A549 (cell line): ENCODE measurements at regions not wholly inside any gene's neighbourhood (a gene's known extent, or its start where the extent isn't known, plus 50 kb on each side); places are given as distances from the start of the nearest gene placed in this dataset.

Experiments used
- ATAC-seq, 2 experiments: fragments of 200-7000 bp in 1 of 2; fragments of >200 bp in 1 of 2; cut with Nextera tagmentation in 1 of 2; cut with Tn5 transposase in 1 of 2; 3 replicates each; pipeline versions ENCODE4 v1.8.0 to v1.9.1; 2018 to 2020; ENCODE audit warnings: mild to moderate bottlenecking in 1 of 2, moderate library complexity in 1 of 2
- CTCF ChIA-PET: fragments of 300-600 bp; sonication (Branson Sonifier 250); formaldehyde crosslinking; extraction: SDS; loops from one replicate; lab custom pipeline; 2021; ENCODE audit warnings: antibody characterized with exemption, inconsistent platforms; lab: Yijun Ruan, JAX
- POLR2A ChIA-PET: fragments of 350-600 bp; formaldehyde crosslinking; extraction: SDS; loops from one replicate; lab custom pipeline; 2021; ENCODE audit warnings: antibody characterized with exemption, inconsistent platforms; lab: Yijun Ruan, JAX
- DNase-seq, 2 experiments: peaks; one replicate each; pipeline versions ENCODE4 v3.0.0 to v3.0.0-alpha.2; 2011 to 2016; ENCODE audit warnings: low read depth in 1 of 2, low spot score in 1 of 2
- FAIRE-seq: peaks from 2 replicates; lab custom pipeline; 2011; peaks lifted over from hg19 to GRCh38; lab: Jason Lieb, UNC
- H3K27ac ChIP-seq, 2 experiments: fragments of >200 bp; sonication (Bioruptor Twin); formaldehyde crosslinking; 3 replicates each; pipeline ENCODE4 v1.5.1; 2016 to 2017
- H3K4me1 ChIP-seq: fragments of >200 bp; sonication (Bioruptor Twin); formaldehyde crosslinking; 3 replicates; pipeline ENCODE4 v1.6.1; 2016
- H3K4me2 ChIP-seq: fragments of >200 bp; sonication (Bioruptor Twin); formaldehyde crosslinking; 3 replicates; pipeline ENCODE4 v1.6.1; 2016
- H3K4me3 ChIP-seq: fragments of >200 bp; sonication (Bioruptor Twin); formaldehyde crosslinking; 3 replicates; pipeline ENCODE4 v1.5.1; 2016
- H3K9me3 ChIP-seq: fragments of >200 bp; sonication (Bioruptor Twin); formaldehyde crosslinking; 3 replicates; pipeline ENCODE4 v1.6.1; 2016
- BCL3 ChIP-seq: fragments of >200 bp; sonication (Bioruptor Twin); formaldehyde crosslinking; IDR thresholded peaks from 3 replicates; pipeline ENCODE4 v1.6.1; 2016
- CTCF ChIP-seq: fragments of >200 bp; sonication (Bioruptor Twin); formaldehyde crosslinking; IDR thresholded peaks from 3 replicates; pipeline ENCODE4 v1.5.1; 2016
- E2F6 ChIP-seq: IDR thresholded peaks from 2 replicates; pipeline ENCODE4 v1.6.1; 2012; ENCODE audit warnings: low read depth, borderline replicate concordance
- EHF ChIP-seq: fragments of 250-450 bp; sonication (Bioruptor Pico); IDR thresholded peaks from 2 replicates; pipeline ENCODE4 v1.5.0; 2020; ENCODE audit warnings: mild to moderate bottlenecking
- ELK1 ChIP-seq: fragments of 150-350 bp; IDR thresholded peaks from 2 replicates; pipeline ENCODE4 v1.6.1; 2014; ENCODE audit warnings: low read depth, mild to moderate bottlenecking, low read length
- FOSB ChIP-seq: fragments of 250-450 bp; sonication (Bioruptor Pico); IDR thresholded peaks from 2 replicates; pipeline ENCODE4 v1.5.0; 2020; ENCODE audit warnings: mild to moderate bottlenecking, moderate library complexity
- FOSL2 ChIP-seq, 2 experiments: fragments of 450-650 bp in 1 of 2; fragments of >200 bp in 1 of 2; sonication (Bioruptor Twin) in 1 of 2; formaldehyde crosslinking; IDR thresholded peaks; 2 replicates each; pipeline versions ENCODE4 v1.5.0 to v1.6.1; 2016 to 2020; ENCODE audit warnings: mild to moderate bottlenecking in 1 of 2, moderate library complexity in 1 of 2
- GATA3 ChIP-seq: IDR thresholded peaks from 2 replicates; pipeline ENCODE4 v1.6.1; 2012; ENCODE audit warnings: borderline replicate concordance
- HDAC2 ChIP-seq: fragments of 200-600 bp; sonication (generic); IDR thresholded peaks from 2 replicates; pipeline ENCODE4 v1.6.1; 2016
- HMGXB4 ChIP-seq: fragments of 250-450 bp; sonication (Bioruptor Pico); IDR thresholded peaks from 2 replicates; pipeline ENCODE4 v1.5.0; 2021; ENCODE audit warnings: mild to moderate bottlenecking, moderate library complexity, borderline replicate concordance
- KDM1A ChIP-seq: fragments of 200-600 bp; sonication (generic); IDR thresholded peaks from 2 replicates; pipeline ENCODE4 v1.6.1; 2016; ENCODE audit warnings: low read depth, mild to moderate bottlenecking
- MAFK ChIP-seq: fragments of 450-650 bp; IDR thresholded peaks from 2 replicates; pipeline ENCODE4 v1.6.1; 2014; ENCODE audit not compliant: partially characterized antibody
- MAZ ChIP-seq: fragments of 150-350 bp; IDR thresholded peaks from 2 replicates; pipeline ENCODE4 v1.6.1; 2014; ENCODE audit warnings: antibody characterized with exemption, low read depth, low read length, borderline replicate concordance
- RAD21 ChIP-seq, 2 experiments: fragments of >200 bp in 1 of 2; sonication (Bioruptor Twin) in 1 of 2; formaldehyde crosslinking in 1 of 2; IDR thresholded peaks in 1 of 2; conservative IDR thresholded peaks in 1 of 2; 2 replicates in 1 of 2; 3 replicates in 1 of 2; pipeline ENCODE4 v1.6.1; 2012 to 2018; ENCODE audit warnings: inconsistent platforms in 1 of 2
- RFX5 ChIP-seq: fragments of 450-650 bp; IDR thresholded peaks from 2 replicates; pipeline ENCODE4 v1.7.1; 2014; ENCODE audit warnings: antibody characterized with exemption, mild to moderate bottlenecking, moderate library complexity
- SMC3 ChIP-seq: fragments of >200 bp; sonication (Bioruptor Twin); formaldehyde crosslinking; IDR thresholded peaks from 3 replicates; pipeline ENCODE4 v1.6.1; 2018; ENCODE audit warnings: inconsistent platforms
- ZC3H11A ChIP-seq: fragments of 450-650 bp; IDR thresholded peaks from 2 replicates; pipeline ENCODE4 v1.6.1; 2014; ENCODE audit warnings: antibody characterized with exemption, mild to moderate bottlenecking
- ZFP36 ChIP-seq: fragments of 450-650 bp; IDR thresholded peaks from 2 replicates; pipeline ENCODE4 v1.6.1; 2014; ENCODE audit warnings: borderline replicate concordance; ENCODE audit not compliant: partially characterized antibody
- ZSCAN20 ChIP-seq: fragments of 250-450 bp; sonication (Bioruptor Pico); IDR thresholded peaks from 2 replicates; pipeline ENCODE4 v1.8.0; 2022; ENCODE audit warnings: mild to moderate bottlenecking, moderate library complexity
- WGBS: methylation state at CpG from one replicate; pipeline ENCODE4 v1.1.6; 2017; ENCODE audit errors: missing lambda C conversion rate; 5-methylcytosine and 5-hydroxymethylcytosine counted together
- TF ChIP-seq, protein P1 (sequence below): fragments of 250-450 bp; sonication (Bioruptor Pico); IDR thresholded peaks from 2 replicates; pipeline ENCODE4 v1.5.0; 2020; ENCODE audit warnings: low read depth, mild to moderate bottlenecking, moderate library complexity

DNA sequence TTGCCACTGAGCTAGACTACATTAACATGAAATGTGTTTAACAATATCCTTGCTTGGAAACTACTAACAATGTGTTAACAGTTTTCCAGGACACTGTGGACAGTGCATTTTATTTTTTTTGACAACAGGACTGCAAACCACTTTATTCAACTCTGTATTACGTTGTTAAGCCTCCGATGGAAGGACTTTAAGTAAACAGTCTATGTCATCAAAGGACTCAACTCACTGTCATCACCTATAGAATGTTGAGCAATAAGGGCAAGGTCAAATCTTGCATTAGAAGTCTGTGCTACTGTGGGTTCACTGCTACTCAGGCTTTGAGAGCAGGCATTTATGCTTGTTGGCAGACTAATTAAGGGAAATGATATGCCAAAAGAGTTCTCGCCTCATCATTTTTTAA is 483.7 kb downstream of the FLRT2 start:
- no peak for ATAC-seq
- no peak for FAIRE-seq
- H3K9me3 ChIP-seq: no peaks in the 10 kb centered on the region
- no peak overlapping the region for H3K4me2 ChIP-seq
- no peak overlapping the region for H3K27ac ChIP-seq
- POLR2A ChIA-PET: no interaction called here
- CTCF ChIA-PET: no interaction called here
- H3K4me3 ChIP-seq: no peak overlapping the region
- TF ChIP-seq RAD21 (conservative IDR thresholded peaks at IDR 0.05 in 1 of 2, IDR thresholded peaks at IDR 0.05 in 1 of 2): no peak
- no peak for TF ChIP-seq ELK1
- no peak for TF ChIP-seq CTCF
- TF ChIP-seq HMGXB4 (CRISPR knock-in tag): no peak
- TF ChIP-seq ZC3H11A: no peak
- no peak for TF ChIP-seq MAZ
- TF ChIP-seq BCL3: no peak
- no peak for TF ChIP-seq FOSL2 (IDR thresholded peaks at IDR 0.05)
- no peak for TF ChIP-seq FOSL2 (CRISPR knock-in tag; IDR thresholded peaks at IDR 0.05)
- TF ChIP-seq GATA3: no peak
- no peak for TF ChIP-seq E2F6
- TF ChIP-seq, protein P1, sequence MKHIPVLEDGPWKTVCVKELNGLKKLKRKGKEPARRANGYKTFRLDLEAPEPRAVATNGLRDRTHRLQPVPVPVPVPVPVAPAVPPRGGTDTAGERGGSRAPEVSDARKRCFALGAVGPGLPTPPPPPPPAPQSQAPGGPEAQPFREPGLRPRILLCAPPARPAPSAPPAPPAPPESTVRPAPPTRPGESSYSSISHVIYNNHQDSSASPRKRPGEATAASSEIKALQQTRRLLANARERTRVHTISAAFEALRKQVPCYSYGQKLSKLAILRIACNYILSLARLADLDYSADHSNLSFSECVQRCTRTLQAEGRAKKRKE: no peak
- TF ChIP-seq ZFP36: no peak
- TF ChIP-seq, all 56 proteins: peak for 0
- 8% methylated on average over 3 of the region's 3 CpGs for WGBS
- DNase-seq: no peak
- no peaks in the 10 kb centered on the region for H3K4me1 ChIP-seq

GRCh38 chr14:86012461-86012860 is 482.5 kb downstream of the FLRT2 start:
- TF ChIP-seq SMC3 (no peak), ZSCAN20 (no peak), E2F6 (no peak), FOSB (CRISPR knock-in tag) (no peak), RFX5 (no peak), EHF (CRISPR knock-in tag) (no peak), HDAC2 (no peak), MAZ (no peak), MAFK (no peak), KDM1A (no peak), RAD21 (conservative IDR thresholded peaks at IDR 0.05 in 1 of 2, IDR thresholded peaks at IDR 0.05 in 1 of 2) (no peak)
- POLR2A ChIA-PET: no interaction called here

More at GRCh38 chr14:86012461-86012860, 482.5 kb downstream of the FLRT2 start:
- 0% methylated on average over 1 of the region's 1 CpG for WGBS
- ATAC-seq (no peak), DNase-seq (no peak), FAIRE-seq (no peak)
- Histone ChIP-seq H3K9me3 (no peaks in the 10 kb centered on the region), H3K27ac (no peak overlapping the region), H3K4me3 (no peak overlapping the region), H3K4me2 (no peak overlapping the region), H3K4me1 (no peaks in the 10 kb centered on the region)
- CTCF ChIA-PET: no interaction called here
